OCI-LY1 (cell line): ENCODE measurements at regions not wholly inside any gene's neighbourhood (a gene's known extent, or its start where the extent isn't known, plus 50 kb on each side); places are given as distances from the start of the nearest gene placed in this dataset.

Experiments
- H2AFZ ChIP-seq: fragments of 200-600 bp; sonication (generic), shearing (Covaris generic); 2 replicates; pipeline ENCODE4 v1.6.0; 2014; ENCODE audit warnings: antibody characterized with exemption, mild to moderate bottlenecking, low read length
- H3F3A ChIP-seq: fragments of 200-600 bp; sonication (generic), shearing (Covaris generic); 2 replicates; pipeline ENCODE4 v1.6.0; 2014; ENCODE audit warnings: mild to moderate bottlenecking, antibody characterized with exemption, low read length, moderate library complexity; ENCODE audit not compliant: insufficient read depth
- H3K27ac ChIP-seq: fragments of 200-600 bp; sonication (generic); 2 replicates; pipeline ENCODE4 v1.5.1; 2014; ENCODE audit warnings: low read length, mixed run types, mild to moderate bottlenecking, low read depth; ENCODE audit not compliant: poor library complexity, severe bottlenecking
- H3K27me3 ChIP-seq: fragments of 200-600 bp; sonication (generic); 2 replicates; pipeline ENCODE4 v1.6.0; 2014; ENCODE audit warnings: antibody characterized with exemption, mild to moderate bottlenecking, low read length, moderate library complexity; ENCODE audit not compliant: insufficient read depth
- H3K36me3 ChIP-seq: fragments of 200-600 bp; sonication (generic); 2 replicates; pipeline ENCODE4 v1.6.1; 2014; ENCODE audit warnings: mild to moderate bottlenecking, antibody characterized with exemption, low read length, moderate library complexity, mixed read lengths; ENCODE audit not compliant: insufficient read depth
- H3K4me1 ChIP-seq: fragments of 200-600 bp; sonication (generic); 2 replicates; pipeline ENCODE4 v1.5.1; 2014; ENCODE audit warnings: mild to moderate bottlenecking, low read length, moderate library complexity; ENCODE audit not compliant: insufficient read depth, severe bottlenecking
- H3K4me2 ChIP-seq: fragments of 200-600 bp; sonication (generic), shearing (Covaris generic); 2 replicates; pipeline ENCODE4 v1.6.1; 2014; ENCODE audit warnings: low read length
- H3K4me3 ChIP-seq: fragments of 200-600 bp; sonication (generic); 2 replicates; pipeline ENCODE4 v1.5.1; 2014; ENCODE audit warnings: low read length, low read depth, mild to moderate bottlenecking, mixed read lengths; ENCODE audit not compliant: poor library complexity, severe bottlenecking
- H3K79me2 ChIP-seq: fragments of 200-600 bp; shearing (Covaris generic); 2 replicates; pipeline ENCODE4 v1.6.1; 2016; ENCODE audit warnings: mixed run types, low read length, mixed read lengths; ENCODE audit not compliant: insufficient read depth
- H3K9ac ChIP-seq: fragments of 200-600 bp; sonication (generic), shearing (Covaris generic); 2 replicates; pipeline ENCODE4 v1.6.1; 2014; ENCODE audit warnings: mild to moderate bottlenecking, low read length, mixed read lengths
- H3K9me2 ChIP-seq: fragments of 200-600 bp; sonication (generic), shearing (Covaris generic); 2 replicates; pipeline ENCODE4 v1.6.1; 2014; ENCODE audit warnings: low read depth, mild to moderate bottlenecking, low read length, mixed read lengths
- H3K9me3 ChIP-seq: fragments of 200-600 bp; shearing (Covaris generic); 2 replicates; pipeline ENCODE4 v1.6.1; 2014; ENCODE audit warnings: low read length, mixed read lengths
- H4K20me1 ChIP-seq: fragments of 200-600 bp; sonication (generic), shearing (Covaris generic); 2 replicates; pipeline ENCODE4 v1.6.0; 2016; ENCODE audit warnings: mild to moderate bottlenecking, low read length; ENCODE audit not compliant: insufficient read depth
- CTCF ChIP-seq: fragments of 200-600 bp; sonication (generic), shearing (Covaris generic); IDR thresholded peaks from 2 replicates; pipeline ENCODE4 v1.5.1; 2017; ENCODE audit warnings: mild to moderate bottlenecking, antibody characterized with exemption, low read length, moderate library complexity, mixed read lengths
- EZH2 ChIP-seq: fragments of 200-600 bp; sonication (generic), shearing (Covaris generic); IDR thresholded peaks from 2 replicates; pipeline ENCODE4 v1.8.0; 2017; ENCODE audit warnings: borderline replicate concordance, mixed run types, mild to moderate bottlenecking, antibody characterized with exemption, low read length, moderate library complexity, mixed read lengths

GRCh38 chr21:16187603-16188301, 458.0 kb downstream of the USP25 start:
- no peaks in the 10 kb centered on the region for H3F3A ChIP-seq
- no peaks in the 10 kb centered on the region for H3K9me3 ChIP-seq
- H2AFZ ChIP-seq, result no peak overlapping the region
- no peaks in the 10 kb centered on the region for H3K9me2 ChIP-seq
- H3K36me3 ChIP-seq, result no peaks in the 10 kb centered on the region
- H3K4me3 ChIP-seq, result no peak overlapping the region
- H3K27me3 ChIP-seq, result no peaks in the 10 kb centered on the region
- H3K27ac ChIP-seq, result no peak overlapping the region
- TF ChIP-seq EZH2, result no peak
- no peak for TF ChIP-seq CTCF
- H3K4me2 ChIP-seq, result no peak overlapping the region
- H4K20me1 ChIP-seq, result no peaks in the 10 kb centered on the region
- no peak overlapping the region for H3K9ac ChIP-seq
- H3K4me1 ChIP-seq, result no peaks in the 10 kb centered on the region
- H3K79me2 ChIP-seq, result no peaks in the 10 kb centered on the region

- TF ChIP-seq EZH2 (no peak), CTCF (no peak)
- Histone ChIP-seq H3K9ac (no peak overlapping the region), H3K27ac (no peak overlapping the region)
Measured at GRCh38 chr21:16192902-16193301, 463.1 kb downstream of the USP25 start.

GRCh38 chr21:16193496-16194094, 463.8 kb downstream of the USP25 start:
- no peak overlapping the region for H3K4me3 ChIP-seq

More at GRCh38 chr21:16192902-16193301, 463.1 kb downstream of the USP25 start:
- Histone ChIP-seq H3K9me2 (no peaks in the 10 kb centered on the region), H3K4me3 (no peak overlapping the region), H4K20me1 (no peaks in the 10 kb centered on the region), H3K27me3 (no peaks in the 10 kb centered on the region), H3K9me3 (no peaks in the 10 kb centered on the region), H3K4me1 (no peaks in the 10 kb centered on the region), H3K4me2 (no peak overlapping the region), H2AFZ (no peak overlapping the region), H3K79me2 (no peaks in the 10 kb centered on the region), H3F3A (no peaks in the 10 kb centered on the region), H3K36me3 (no peaks in the 10 kb centered on the region)

More at GRCh38 chr21:16193496-16194094, 463.8 kb downstream of the USP25 start:
- no peak overlapping the region for H3K27ac ChIP-seq
- no peaks in the 10 kb centered on the region for H3K4me1 ChIP-seq
- H3K9me3 ChIP-seq, result no peaks in the 10 kb centered on the region
- H3F3A ChIP-seq, result no peaks in the 10 kb centered on the region
- H3K4me2 ChIP-seq, result no peak overlapping the region
- no peak for TF ChIP-seq CTCF
- TF ChIP-seq EZH2, result no peak
- H3K27me3 ChIP-seq, result no peaks in the 10 kb centered on the region
- H3K36me3 ChIP-seq, result no peaks in the 10 kb centered on the region
- no peaks in the 10 kb centered on the region for H4K20me1 ChIP-seq
- H3K9ac ChIP-seq, result no peak overlapping the region
- H3K9me2 ChIP-seq, result no peaks in the 10 kb centered on the region
- no peak overlapping the region for H2AFZ ChIP-seq
- no peaks in the 10 kb centered on the region for H3K79me2 ChIP-seq
